ENCODE measurements at regions not wholly inside any gene's neighbourhood (a gene's known extent, or its start where the extent isn't known, plus 50 kb on each side); places are given as distances from the start of the nearest gene placed in this dataset.

GRCh38 chr17:13749166-13749890, 147.6 kb upstream of the HS3ST3A1 start:
- intact Hi-C loops (cut with micrococcal nuclease): no loop called here
- ATAC-seq (no peak), DNase-seq (no peak)
- Mint-ChIP-seq H3K4me3 (no peak overlapping the region), H3K4me1 (no peaks in the 10 kb centered on the region), H3K27ac (no peak overlapping the region), H3K36me3 (no peaks in the 10 kb centered on the region), H3K27me3 (peaks cover 2 to 13% (median 4%) of the 10 kb centered on the region in 5 donors), H3K9me3 (peaks cover 0 to 2% (median 0%) of the 10 kb centered on the region in 11 donors)
- no peak overlapping the region for H3K4me3 ChIP-seq (ENCODE audit: low read length)
- no peak overlapping the region for H3K27ac ChIP-seq (ENCODE audit: low read depth, low read length)
- H3K4me1 ChIP-seq (ENCODE audit: control insufficient read depth in 2 of 2, insufficient read depth in 2 of 2, low read length in 2 of 2): no peaks in the 10 kb centered on the region
- H3K9me3 ChIP-seq (ENCODE audit: control insufficient read depth in 2 of 3, low read length in 3 of 3): no peaks in the 10 kb centered on the region
- no peaks in the 10 kb centered on the region for H3K36me3 ChIP-seq (ENCODE audit: control insufficient read depth in 2 of 3, insufficient read depth in 3 of 3, low read length in 3 of 3)
- ChIA-PET POLR2A (no interaction called here), CTCF (no interaction called here)
- no peaks in the 10 kb centered on the region for H3K27me3 ChIP-seq (ENCODE audit: control insufficient read depth in 2 of 2, insufficient read depth in 2 of 2, low read length in 2 of 2)

GRCh38 chr17:13749891-13750235, 148.1 kb upstream of the HS3ST3A1 start:
- H3K36me3 Mint-ChIP-seq: no peaks in the 10 kb centered on the region
- no peak overlapping the region for H3K27ac Mint-ChIP-seq
- intact Hi-C loops (cut with micrococcal nuclease): no loop called here
- H3K9me3 Mint-ChIP-seq: peaks cover 0 to 2% (median 0%) of the 10 kb centered on the region in 11 donors
- H3K9me3 ChIP-seq (ENCODE audit: control insufficient read depth in 2 of 3, low read length in 3 of 3): no peaks in the 10 kb centered on the region
- no peak for ATAC-seq
- no peaks in the 10 kb centered on the region for H3K4me1 ChIP-seq (ENCODE audit: control insufficient read depth in 2 of 2, insufficient read depth in 2 of 2, low read length in 2 of 2)
- no peaks in the 10 kb centered on the region for H3K27me3 ChIP-seq (ENCODE audit: control insufficient read depth in 2 of 2, insufficient read depth in 2 of 2, low read length in 2 of 2)
- ChIA-PET CTCF (no interaction called here), POLR2A (no interaction called here)
- no peak overlapping the region for H3K27ac ChIP-seq (ENCODE audit: low read depth, low read length)
- no peaks in the 10 kb centered on the region for H3K36me3 ChIP-seq (ENCODE audit: control insufficient read depth in 2 of 3, insufficient read depth in 3 of 3, low read length in 3 of 3)
- no peak overlapping the region for H3K4me3 Mint-ChIP-seq
- H3K4me1 Mint-ChIP-seq: no peaks in the 10 kb centered on the region
- peaks cover 2 to 9% (median 4%) of the 10 kb centered on the region in 5 donors for H3K27me3 Mint-ChIP-seq
- DNase-seq: no peak
- H3K4me3 ChIP-seq (ENCODE audit: low read length): no peak overlapping the region

GRCh38 chr17:13750816-13751793, 149.4 kb upstream of the HS3ST3A1 start:
- CTCF ChIA-PET: no interaction called here
- H3K27ac Mint-ChIP-seq: no peak overlapping the region
- H3K9me3 ChIP-seq (ENCODE audit: control insufficient read depth in 2 of 3, low read length in 3 of 3): no peaks in the 10 kb centered on the region
- H3K4me3 ChIP-seq (ENCODE audit: low read length): no peak overlapping the region
- H3K4me1 Mint-ChIP-seq: no peaks in the 10 kb centered on the region
- H3K27ac ChIP-seq (ENCODE audit: low read depth, low read length): no peak overlapping the region
- H3K4me1 ChIP-seq (ENCODE audit: control insufficient read depth in 2 of 2, insufficient read depth in 2 of 2, low read length in 2 of 2): no peaks in the 10 kb centered on the region
- H3K27me3 ChIP-seq (ENCODE audit: control insufficient read depth in 2 of 2, insufficient read depth in 2 of 2, low read length in 2 of 2): no peaks in the 10 kb centered on the region
- POLR2A ChIA-PET: no interaction called here
- no peak for DNase-seq
- ATAC-seq: no peak
- intact Hi-C loops (cut with micrococcal nuclease): no loop called here
- H3K27me3 Mint-ChIP-seq: peaks cover 3 to 6% (median 4%) of the 10 kb centered on the region in 5 donors
- no peaks in the 10 kb centered on the region for H3K36me3 Mint-ChIP-seq
- H3K36me3 ChIP-seq (ENCODE audit: control insufficient read depth in 2 of 3, insufficient read depth in 3 of 3, low read length in 3 of 3): no peaks in the 10 kb centered on the region
- no peak overlapping the region for H3K4me3 Mint-ChIP-seq
- peaks cover 0 to 2% (median 0%) of the 10 kb centered on the region in 11 donors for H3K9me3 Mint-ChIP-seq

- no peak overlapping the region for H3K27ac Mint-ChIP-seq
- no peaks in the 10 kb centered on the region for H3K9me3 Mint-ChIP-seq
- H3K4me3 Mint-ChIP-seq: no peak overlapping the region
- ATAC-seq: no peak
- Histone ChIP-seq H3K27me3 (ENCODE audit: control insufficient read depth in 2 of 2, insufficient read depth in 2 of 2, low read length in 2 of 2) (no peaks in the 10 kb centered on the region), H3K9me3 (ENCODE audit: control insufficient read depth in 2 of 3, low read length in 3 of 3) (no peaks in the 10 kb centered on the region), H3K4me1 (ENCODE audit: control insufficient read depth in 2 of 2, insufficient read depth in 2 of 2, low read length in 2 of 2) (no peaks in the 10 kb centered on the region), H3K4me3 (ENCODE audit: low read length) (no peak overlapping the region), H3K36me3 (ENCODE audit: control insufficient read depth in 2 of 3, insufficient read depth in 3 of 3, low read length in 3 of 3) (no peaks in the 10 kb centered on the region), H3K27ac (ENCODE audit: low read depth, low read length) (no peak overlapping the region)
- DNase-seq: no peak
- H3K27me3 Mint-ChIP-seq: peaks cover 3 to 9% (median 4%) of the 10 kb centered on the region in 5 donors
- ChIA-PET CTCF (no interaction called here), POLR2A (interaction anchor here (0.6 kb wide), 1 partner anchor 557 kb away, joined by 4 read pairs; no protein-coding TSS in a partner anchor)
- no peaks in the 10 kb centered on the region for H3K4me1 Mint-ChIP-seq
- intact Hi-C loops (cut with micrococcal nuclease): no loop called here
- H3K36me3 Mint-ChIP-seq: no peaks in the 10 kb centered on the region
Observed at GRCh38 chr17:13753154-13753553, 151.4 kb upstream of the HS3ST3A1 start.

- Histone ChIP-seq H3K36me3 (ENCODE audit: control insufficient read depth in 2 of 3, insufficient read depth in 3 of 3, low read length in 3 of 3) (no peaks in the 10 kb centered on the region), H3K27ac (ENCODE audit: low read depth, low read length) (no peak overlapping the region), H3K9me3 (ENCODE audit: control insufficient read depth in 2 of 3, low read length in 3 of 3) (no peaks in the 10 kb centered on the region), H3K27me3 (ENCODE audit: control insufficient read depth in 2 of 2, insufficient read depth in 2 of 2, low read length in 2 of 2) (no peaks in the 10 kb centered on the region), H3K4me1 (ENCODE audit: control insufficient read depth in 2 of 2, insufficient read depth in 2 of 2, low read length in 2 of 2) (no peaks in the 10 kb centered on the region), H3K4me3 (ENCODE audit: low read length) (no peak overlapping the region)
- no peaks in the 10 kb centered on the region for H3K36me3 Mint-ChIP-seq
- H3K4me3 Mint-ChIP-seq: no peak overlapping the region
- ChIA-PET CTCF (no interaction called here), POLR2A (interaction anchor here (0.6 kb wide), 1 partner anchor 556 kb away, joined by 4 read pairs; no protein-coding TSS in a partner anchor)
- no peaks in the 10 kb centered on the region for H3K9me3 Mint-ChIP-seq
- H3K27ac Mint-ChIP-seq: no peak overlapping the region
- H3K27me3 Mint-ChIP-seq: peaks cover 3 to 9% (median 4%) of the 10 kb centered on the region in 5 donors
- H3K4me1 Mint-ChIP-seq: no peaks in the 10 kb centered on the region
- ATAC-seq (no peak), DNase-seq (no peak)
- intact Hi-C loops (cut with micrococcal nuclease): no loop called here
Observed at GRCh38 chr17:13753771-13754170, 152.0 kb upstream of the HS3ST3A1 start.

- H3K27ac Mint-ChIP-seq: no peak overlapping the region
- H3K27me3 ChIP-seq (ENCODE audit: control insufficient read depth in 2 of 2, insufficient read depth in 2 of 2, low read length in 2 of 2): no peaks in the 10 kb centered on the region
- CTCF ChIA-PET: no interaction called here
Observed at GRCh38 chr17:13755851-13756250, 154.1 kb upstream of the HS3ST3A1 start.

More at GRCh38 chr17:13755851-13756250, 154.1 kb upstream of the HS3ST3A1 start:
- DNase-seq: no peak
- intact Hi-C loops (cut with micrococcal nuclease): no loop called here
- no peak for ATAC-seq
- Mint-ChIP-seq H3K4me3 (no peak overlapping the region), H3K27me3 (peaks cover 0 to 10% (median 4%) of the 10 kb centered on the region in 5 donors), H3K36me3 (no peaks in the 10 kb centered on the region), H3K4me1 (no peaks in the 10 kb centered on the region), H3K9me3 (no peaks in the 10 kb centered on the region)
- Histone ChIP-seq H3K9me3 (ENCODE audit: control insufficient read depth in 2 of 3, low read length in 3 of 3) (no peaks in the 10 kb centered on the region), H3K4me1 (ENCODE audit: control insufficient read depth in 2 of 2, insufficient read depth in 2 of 2, low read length in 2 of 2) (no peaks in the 10 kb centered on the region), H3K27ac (ENCODE audit: low read depth, low read length) (no peak overlapping the region), H3K36me3 (ENCODE audit: control insufficient read depth in 2 of 3, insufficient read depth in 3 of 3, low read length in 3 of 3) (no peaks in the 10 kb centered on the region), H3K4me3 (ENCODE audit: low read length) (no peak overlapping the region)
- POLR2A ChIA-PET: no interaction called here

All from naive thymus-derived CD4-positive, alpha-beta T cell (primary cell).